ENCODE measurements at regions not wholly inside any gene's neighbourhood (a gene's known extent, or its start where the extent isn't known, plus 50 kb on each side); places are given as distances from the start of the nearest gene placed in this dataset.

DNA sequence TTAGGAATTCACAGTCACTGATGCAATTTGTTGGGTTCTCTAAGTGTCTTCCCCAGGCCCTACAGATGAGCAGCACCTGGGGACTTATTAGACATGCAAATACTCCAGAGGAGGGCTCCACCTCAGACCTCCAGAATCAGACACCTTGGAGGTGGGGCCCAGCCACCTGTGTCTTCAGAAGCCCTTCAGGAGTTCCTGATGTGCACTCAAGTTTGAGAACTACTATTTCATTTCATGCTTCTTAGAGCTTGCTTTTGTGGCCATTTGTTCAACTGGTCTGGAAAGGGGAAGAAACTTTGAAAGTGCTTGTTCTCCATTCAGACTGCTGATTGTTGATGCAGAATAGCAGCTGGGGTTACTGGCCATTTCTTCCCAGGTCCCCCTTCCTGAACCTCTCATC, 472.0 kb downstream of the COG6 start:
- TF ChIP-seq CTCF (conservative IDR thresholded peaks at IDR 0.05): no peak
- TF ChIP-seq ZFX (IDR thresholded peaks at IDR 0.05): no peak

All from C4-2B (cell line).